GM18909 (cell line): ENCODE measurements at regions not wholly inside any gene's neighbourhood (a gene's known extent, or its start where the extent isn't known, plus 50 kb on each side); places are given as distances from the start of the nearest gene placed in this dataset.
"Not testable (repeated sequence)": the region's sequence is repeated elsewhere in the genome, so short reads cannot be mapped to it uniquely, and the experiment has no call there.

Experiments
- ATAC-seq: cut with Tn5 transposase; IDR thresholded peaks from one replicate; pipeline ENCODE4 v1.9.1; 2021; ENCODE audit warnings: mild to moderate bottlenecking; ENCODE audit not compliant: unreplicated experiment, poor library complexity

DNA sequence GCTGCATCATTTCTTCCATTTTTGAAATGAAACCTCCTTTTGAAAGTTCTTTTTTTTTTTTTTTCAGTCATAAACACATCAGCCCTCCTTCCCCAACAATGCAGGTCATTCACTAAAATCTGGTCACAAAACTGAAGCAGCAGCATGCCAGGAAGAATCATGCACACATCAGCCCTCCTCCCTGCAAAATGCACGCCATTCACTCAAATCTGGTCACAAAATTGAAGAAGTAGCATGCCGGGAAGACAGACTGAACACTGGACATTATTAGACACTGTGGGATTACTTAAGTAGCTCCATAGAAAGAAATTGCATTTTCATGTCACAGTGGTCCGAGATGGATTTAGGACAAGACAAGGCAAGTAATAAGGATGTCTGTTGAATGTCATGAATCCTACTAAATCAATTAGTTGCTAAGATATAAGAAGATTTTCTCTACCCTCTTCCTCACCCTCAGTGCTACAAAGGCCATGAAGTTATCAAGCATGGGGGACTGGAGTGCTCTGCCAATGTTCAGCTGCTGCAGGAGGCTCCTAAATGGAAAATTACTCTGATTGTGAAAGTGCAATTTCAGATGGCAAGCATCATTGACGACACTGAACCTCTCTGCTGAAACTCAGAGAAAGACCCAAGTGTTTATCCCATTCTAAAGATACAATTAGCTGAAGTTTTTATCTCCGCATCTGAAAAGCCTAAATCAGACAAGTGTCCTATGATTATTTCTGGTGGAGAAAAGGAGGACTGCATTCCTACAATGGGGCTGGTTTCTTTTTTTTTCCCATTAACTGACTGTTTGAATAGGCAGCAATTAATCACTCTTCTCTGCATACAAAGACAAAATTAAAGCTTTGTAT lies 913.2 kb downstream of the DIAPH3 start:
- ATAC-seq, result no peak

DNA sequence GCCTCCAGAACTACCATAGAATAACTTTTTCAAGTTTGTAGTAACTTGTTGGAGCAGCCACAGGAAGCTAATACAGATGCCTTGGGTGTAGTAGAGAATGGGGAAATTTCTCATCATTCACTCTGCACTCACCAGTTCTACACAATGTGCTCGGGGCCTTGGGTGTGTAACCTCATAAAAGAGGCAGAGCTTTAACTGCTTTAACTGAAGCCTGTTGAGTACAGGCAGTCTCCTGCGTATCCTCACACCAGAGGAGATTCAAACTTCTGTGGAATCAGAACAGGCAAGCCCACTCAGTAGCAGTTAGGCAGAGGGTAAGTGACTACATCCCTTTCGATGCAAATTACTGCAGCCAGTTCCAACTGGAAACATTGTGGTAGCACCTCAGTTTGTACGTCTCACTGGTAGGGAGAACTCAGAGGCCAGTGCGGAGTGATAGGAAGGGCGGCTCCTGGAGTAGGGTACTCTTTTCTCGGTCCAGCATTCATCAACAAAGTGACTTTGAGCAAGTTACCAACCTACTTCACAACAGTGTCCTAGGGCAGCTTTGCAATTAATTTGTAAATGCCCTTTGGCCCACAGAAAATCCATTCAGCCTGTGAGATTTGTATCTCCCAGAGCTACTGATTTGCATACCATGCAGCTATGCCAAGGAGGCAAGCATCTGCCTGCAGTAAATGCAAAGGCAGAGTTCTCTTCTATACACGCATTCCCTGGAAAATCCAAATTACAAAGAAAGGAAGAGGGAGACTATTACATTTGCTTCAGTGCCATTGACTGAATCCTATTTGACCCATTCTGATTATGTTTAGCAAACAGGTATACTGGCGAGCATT lies 904.3 kb downstream of the DIAPH3 start:
- no peak for ATAC-seq

DNA sequence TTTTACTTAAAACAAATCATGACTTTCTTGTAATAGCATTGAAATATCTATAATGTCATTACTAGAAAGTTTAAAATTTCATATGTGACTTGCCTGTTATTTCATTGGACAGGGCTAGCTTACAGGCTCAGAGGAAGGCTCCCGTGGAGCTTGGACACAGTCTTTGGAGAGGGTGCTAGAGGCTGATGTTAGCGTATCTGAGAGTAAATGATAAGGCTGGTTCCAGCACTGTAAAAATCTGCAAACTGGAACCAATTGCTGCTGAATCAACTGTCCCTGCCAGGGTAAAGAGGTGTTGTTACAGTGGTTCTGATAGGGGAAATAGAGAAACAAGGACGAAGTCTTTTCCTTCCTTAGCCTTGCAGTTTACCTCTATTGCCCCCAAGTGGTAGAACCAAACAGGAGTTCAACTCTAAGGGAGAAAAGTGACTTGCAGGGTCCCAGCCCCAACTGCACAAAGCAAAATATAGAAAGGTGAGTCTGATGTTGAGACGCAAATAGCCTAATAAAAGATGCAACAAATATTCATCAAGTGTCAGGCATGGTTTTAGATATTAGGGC lies 901.7 kb downstream of the DIAPH3 start:
- no peak for ATAC-seq

DNA sequence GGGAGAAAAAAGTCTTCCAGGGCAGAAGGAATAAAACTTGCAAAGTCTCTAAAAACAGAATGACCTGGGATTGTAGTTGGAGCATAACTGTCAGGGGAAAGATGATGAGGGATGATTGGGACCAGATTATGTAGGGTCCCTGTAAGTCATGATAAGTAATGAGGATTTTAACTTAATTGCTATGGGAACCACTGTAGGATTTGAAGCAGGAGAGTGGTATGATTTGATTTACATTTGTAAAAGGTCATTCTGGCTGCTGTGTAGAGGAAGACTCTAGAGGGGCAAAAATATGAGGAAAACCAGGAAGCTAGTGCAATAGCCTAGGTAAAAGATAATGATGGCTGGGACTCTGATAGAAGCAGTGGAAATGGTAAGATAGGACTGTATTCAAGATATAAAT lies 900.2 kb downstream of the DIAPH3 start:
- no peak for ATAC-seq

DNA sequence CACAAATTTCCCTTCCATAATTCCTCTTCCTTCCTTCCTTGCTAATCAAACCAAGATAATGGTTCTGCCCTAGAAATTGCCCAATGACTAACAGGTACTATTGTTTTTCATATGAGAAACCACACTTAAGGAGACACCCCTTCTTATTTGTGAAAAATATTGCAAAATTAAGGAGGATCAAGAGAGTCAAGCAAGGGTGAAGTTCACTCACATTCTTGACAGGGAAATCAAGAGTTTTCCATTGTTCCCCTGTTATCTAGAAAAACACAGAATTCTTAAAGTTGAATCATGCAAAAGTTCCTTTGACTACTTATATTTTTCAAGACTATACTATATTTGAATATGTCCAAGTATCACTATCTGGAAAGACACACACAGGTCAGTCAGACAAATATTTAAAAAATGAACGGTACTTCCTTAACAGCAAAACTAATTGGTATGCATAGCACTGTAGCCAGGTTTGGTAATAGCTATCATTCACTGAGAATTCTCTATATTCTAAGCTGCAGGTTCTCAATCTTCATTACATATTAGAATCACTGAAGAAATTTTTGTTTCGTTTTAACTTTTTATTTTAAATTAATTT lies 897.2 kb downstream of the DIAPH3 start:
- ATAC-seq, result no peak

DNA sequence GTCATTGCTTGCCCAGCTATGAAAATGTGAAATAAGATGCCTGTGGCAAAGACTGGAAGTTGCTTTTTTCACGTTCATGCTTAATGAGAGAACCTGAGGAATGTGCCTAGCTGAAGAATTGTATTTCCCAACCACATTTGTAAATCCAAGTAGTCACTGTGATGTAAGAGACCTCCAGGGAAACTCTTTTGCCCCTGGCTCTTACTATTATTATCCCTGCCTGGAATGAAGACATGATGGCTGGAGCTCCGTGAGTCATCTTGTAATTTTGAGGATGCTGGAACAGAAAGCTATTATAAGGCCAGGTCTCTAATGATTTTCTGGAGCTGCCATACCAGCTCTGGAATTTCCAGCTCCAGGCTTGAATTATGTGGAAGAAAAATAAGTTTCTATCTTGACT lies 894.3 kb downstream of the DIAPH3 start:
- ATAC-seq, result no peak

DNA sequence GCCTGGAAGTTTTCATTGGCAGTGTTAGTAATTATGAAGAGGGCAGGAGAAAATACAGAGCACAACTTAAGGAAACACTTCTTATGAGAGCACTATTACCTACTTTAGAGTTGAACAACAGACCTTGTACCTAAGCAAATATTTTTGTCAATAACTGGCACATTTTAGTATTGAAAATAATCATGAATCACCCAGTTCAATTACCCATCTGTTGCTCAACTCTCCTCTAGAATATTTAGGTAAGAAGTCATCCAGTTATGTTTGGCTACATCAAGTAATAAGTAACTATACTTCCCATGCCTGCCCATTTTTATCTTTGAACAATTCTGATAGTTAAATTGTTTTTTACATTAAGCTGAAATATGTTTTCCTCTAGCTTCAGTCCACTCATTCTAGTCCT lies 893.4 kb downstream of the DIAPH3 start:
- no peak for ATAC-seq

DNA sequence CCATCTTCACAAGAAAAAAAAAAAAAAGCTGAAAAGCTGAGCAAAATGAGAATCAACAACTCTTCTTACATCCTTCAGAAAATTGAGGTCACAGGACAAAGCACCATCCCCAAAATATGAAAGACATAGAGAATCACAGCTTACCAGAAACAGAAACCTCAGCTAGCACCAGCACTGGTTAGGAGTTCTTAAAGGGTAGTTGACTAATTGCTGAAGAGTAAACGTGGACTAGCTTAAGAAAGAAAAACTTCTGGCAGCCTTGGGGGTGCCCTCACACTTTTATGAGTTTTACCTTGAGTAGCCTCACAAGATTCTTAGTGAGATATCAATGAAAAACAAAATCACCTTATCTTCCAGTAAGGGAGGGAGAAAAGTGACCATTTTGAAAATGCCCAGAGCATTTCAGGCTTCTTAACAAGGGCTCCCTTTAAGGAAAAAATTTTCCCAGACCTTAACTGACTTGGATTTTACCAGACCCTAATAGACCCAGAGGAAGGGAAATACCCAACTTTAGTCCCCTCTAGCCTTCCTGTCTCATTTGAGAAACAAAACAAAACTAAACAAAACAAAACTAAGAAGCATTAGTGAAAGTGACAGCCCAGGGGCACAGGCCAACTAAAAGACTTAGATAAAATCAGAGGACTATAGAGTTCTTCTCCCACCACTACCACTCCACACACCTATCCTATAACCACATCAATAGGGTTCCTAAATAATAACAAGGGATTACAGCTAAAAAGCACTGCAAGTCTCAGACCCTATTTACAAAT lies 888.6 kb downstream of the DIAPH3 start:
- peak; percentile 50 for ATAC-seq

DNA sequence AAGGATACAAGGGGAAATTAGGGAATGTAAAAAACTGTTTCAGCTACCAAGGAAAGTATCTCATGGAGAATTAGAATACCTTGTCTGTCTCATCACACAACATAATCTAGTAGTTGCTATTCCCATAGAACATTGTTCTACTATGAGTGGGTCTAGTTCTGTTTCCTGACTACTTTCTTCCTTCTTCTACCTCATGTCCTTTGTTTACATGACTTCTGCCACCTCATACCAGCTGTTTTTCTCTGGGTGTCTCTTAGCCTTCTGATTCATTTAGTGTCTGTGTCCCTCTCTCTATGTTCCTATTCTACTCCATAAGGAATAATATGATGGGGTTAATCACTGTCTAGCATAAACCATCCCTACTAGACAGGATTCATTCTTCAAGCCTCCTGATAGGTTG lies 887.3 kb downstream of the DIAPH3 start:
- no peak for ATAC-seq

DNA sequence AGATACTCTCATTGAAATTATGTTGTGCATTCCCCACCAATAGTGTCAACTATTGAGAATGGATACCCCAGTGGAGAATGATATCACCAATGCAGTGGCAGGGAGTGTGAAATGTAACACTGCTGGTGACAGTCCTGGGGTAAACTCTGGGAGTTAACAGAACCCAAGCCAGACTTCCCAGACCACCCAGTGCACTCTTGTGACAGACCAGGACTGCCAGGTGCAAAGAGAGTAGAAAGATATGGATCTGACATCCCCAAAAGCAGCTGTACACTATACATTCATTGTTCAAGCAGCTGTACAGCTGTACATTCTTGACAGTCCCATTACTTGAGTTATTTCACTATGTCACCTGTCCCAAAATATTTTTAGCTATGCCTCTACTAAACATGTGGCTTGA lies 886.6 kb downstream of the DIAPH3 start:
- no peak for ATAC-seq

DNA sequence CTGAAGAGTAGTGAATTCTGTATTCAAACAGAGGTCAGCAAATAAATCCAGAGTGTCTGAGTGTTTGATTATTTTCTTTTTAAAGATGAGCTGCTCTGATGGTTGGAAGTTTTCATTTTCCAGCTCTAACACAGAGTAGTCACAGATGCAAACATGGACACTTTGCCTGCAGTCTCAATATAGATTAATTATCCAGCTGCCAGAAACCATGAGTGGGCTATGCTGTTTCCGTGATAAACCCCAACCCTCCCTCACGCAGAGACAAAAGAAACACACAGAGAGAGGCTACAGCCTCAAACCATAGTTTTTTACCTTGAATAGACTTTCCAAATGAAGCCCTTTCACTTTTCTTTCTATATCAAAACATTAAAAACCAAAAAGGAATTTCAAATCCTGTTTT lies 884.7 kb downstream of the DIAPH3 start:
- ATAC-seq, result no peak

DNA sequence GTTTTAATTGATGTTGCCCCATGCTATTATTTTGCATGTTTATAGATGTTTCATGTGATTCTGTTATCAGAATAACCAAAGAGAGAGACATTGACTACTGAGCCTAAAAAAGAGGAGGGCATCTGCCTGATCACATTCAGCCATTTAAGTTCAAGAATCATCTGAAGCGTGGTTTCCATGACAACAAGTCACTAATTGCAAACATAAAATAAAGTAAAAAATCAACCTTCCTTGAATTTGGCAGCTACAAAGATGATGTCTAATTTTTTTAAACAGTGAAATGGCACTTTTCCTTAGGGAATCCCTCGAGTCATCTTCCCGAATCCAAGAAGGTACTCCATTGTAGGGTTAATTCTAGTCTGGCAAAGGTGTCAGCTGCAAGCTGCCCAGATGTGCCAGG lies 884.2 kb downstream of the DIAPH3 start:
- ATAC-seq, result no peak

DNA sequence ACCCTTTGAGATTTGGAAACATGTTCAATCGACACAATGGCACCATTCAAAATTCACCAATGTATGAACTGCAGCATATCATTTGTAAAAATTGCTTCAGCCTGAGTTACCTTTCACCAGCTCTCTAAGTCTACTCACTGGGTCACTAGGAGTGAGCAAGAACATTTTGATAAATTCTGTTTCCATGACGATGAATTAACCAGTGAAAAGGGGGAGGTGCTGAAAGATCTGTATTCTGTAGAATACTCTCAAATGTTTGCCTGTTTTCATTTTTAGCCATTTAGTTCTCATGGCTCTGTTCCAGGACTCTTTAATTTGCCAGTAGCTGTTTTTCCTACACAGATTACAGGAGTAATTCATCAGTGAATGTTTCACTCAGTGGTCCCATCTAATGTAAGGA lies 883.4 kb downstream of the DIAPH3 start:
- ATAC-seq, result no peak

DNA sequence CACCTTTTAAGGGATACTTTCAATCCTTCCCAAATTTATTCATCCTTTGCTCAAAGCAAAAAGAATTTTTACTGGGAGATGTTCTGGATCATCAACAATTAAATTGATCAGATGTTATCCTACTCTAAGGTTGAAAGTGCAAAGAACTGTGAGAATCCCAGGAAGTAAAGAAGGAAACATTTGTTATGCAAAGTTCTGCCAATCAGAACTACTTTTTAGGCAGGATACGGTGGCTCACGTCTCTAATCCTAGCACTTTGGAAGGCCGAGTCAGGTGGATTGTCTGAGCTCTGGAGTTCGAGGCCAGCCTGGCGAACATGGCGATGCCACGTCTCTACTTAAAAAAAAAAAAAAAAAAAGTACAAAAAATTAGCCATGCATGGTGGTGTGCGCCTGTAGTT lies 882.3 kb downstream of the DIAPH3 start:
- ATAC-seq, result no peak

DNA sequence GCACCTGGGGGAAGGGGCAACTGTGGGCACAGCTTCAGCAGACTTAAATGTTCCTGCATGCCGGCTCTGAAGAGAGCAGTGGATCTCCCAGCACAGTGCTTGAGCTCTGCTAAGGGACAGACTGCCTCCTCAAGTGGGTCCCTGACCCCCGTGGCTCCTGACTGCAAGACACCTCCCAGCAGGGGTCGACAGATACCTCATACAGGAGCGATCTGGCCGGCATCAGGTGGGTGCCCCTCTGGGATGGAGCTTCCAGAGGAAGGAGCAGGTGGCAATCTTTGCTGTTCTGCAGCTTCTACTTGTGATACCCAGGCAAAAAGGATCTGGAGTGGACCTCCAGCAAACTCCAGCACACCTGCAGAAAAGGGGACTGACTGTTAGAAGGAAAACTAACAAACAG lies 871.5 kb downstream of the DIAPH3 start:
- ATAC-seq, result not testable (repeated sequence)

DNA sequence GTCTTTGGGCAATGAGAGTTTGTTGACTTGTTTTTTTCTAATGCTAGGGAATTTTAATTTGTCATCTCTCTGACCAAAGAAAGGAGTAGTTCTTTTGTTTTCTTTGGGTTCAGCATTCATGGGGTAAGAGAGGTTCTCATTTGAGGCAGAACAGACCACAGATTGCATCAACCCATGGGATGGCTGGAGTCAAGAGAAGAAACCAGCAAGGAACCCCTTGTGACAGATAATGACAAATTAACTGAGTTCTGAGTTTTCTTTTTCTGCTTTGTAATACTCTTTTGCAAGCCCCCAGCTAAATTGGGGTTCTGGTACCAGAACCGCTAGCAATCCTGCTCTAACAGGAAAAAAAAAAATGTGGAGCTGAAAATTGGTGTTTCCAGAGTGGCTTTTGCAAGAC lies 864.1 kb downstream of the DIAPH3 start:
- ATAC-seq, result no peak

DNA sequence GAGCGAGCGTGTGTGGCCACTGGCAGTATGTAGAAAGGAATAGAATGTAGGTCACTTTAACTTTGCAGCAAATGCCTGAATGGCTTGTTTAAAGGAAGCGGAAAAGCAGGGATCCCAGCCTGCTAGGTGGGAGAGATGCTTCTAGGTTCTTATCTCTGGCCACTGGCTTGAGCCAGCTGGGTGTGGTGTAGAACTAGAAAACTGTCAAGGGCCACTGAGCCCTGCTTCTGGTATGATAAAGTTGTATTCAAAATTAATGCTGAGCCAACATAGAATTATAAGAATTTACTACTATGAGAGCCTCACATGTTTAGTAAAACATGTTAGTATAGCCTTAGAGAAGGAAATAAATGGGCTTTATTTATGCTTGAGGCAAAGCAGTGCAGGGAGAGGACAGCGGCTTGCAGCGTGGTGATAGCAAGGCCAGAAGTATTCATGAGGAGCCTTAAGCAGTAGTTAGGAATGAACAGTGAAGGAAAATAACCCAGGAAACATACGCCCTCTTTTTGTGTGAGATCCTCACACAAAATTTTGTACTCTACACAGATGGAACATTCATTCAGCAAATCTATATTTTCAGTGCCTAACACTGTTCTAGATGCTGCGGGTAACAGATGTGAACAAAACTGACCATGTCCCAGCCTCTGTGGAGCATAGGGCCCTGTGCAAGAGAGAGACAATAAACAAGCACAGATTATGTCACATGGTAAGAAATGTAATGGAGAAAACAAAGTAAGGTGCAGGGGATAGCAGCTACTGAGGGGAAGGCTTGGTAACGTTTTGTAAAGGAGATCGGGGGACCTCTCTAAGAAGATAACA lies 863.2 kb downstream of the DIAPH3 start:
- no peak for ATAC-seq

DNA sequence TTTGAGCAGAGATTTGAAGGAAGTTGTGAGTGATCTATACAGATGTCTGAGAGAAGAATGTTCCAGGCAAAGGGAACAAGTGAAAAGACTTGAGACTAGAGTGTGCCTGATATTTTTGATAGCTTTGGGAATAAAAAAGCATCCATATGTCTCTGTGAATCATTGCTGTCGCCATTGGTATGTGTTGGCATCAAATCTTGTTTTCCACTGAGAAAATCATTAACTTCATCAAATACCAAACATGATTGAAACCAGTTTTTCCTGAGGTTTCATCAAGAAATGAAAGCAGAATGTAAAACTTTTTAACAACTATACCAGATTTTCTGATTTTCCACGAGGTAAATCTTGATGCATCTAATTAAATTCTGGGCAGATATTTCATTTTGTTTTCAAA lies 862.6 kb downstream of the DIAPH3 start:
- ATAC-seq, result no peak

DNA sequence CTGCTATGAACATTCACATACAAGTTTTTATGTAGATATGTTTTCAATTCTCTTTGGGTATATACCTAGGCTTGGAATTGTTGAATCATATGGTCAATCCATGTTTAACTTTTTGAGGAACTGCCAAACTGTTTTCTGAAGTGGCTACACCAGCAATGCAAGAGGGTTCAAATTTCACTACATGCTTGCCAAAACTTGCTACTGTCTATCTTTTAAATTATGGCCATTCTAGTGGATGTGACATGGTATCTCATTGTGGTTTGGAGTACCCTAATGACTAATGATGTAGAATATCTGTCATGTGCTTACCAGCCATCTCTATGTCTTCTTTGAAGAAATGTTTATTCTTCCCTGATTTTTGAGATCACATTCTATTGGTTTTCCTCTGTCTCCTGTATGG lies 860.3 kb downstream of the DIAPH3 start:
- no peak for ATAC-seq
